ENCODE measurements at regions not wholly inside any gene's neighbourhood (a gene's known extent, or its start where the extent isn't known, plus 50 kb on each side); places are given as distances from the start of the nearest gene placed in this dataset.

- Histone ChIP-seq H3K4me3 (replicated peaks; ENCODE audit: insufficient read depth, low read length) (no peak overlapping the region), H3K27ac (replicated peaks) (no peak overlapping the region), H3K27me3 (ENCODE audit: insufficient read depth, poor library complexity, severe bottlenecking) (no peaks in the 10 kb centered on the region)
- no peak for DNase-seq (ENCODE audit: low read depth in 1 of 2, low spot score in 1 of 2)
- no peak for TF ChIP-seq CTCF (IDR thresholded peaks at IDR 0.05; ENCODE audit: insufficient read depth, low read length)
- TF ChIP-seq SPI1 (IDR thresholded peaks at IDR 0.05; ENCODE audit: borderline replicate concordance, low read depth) = no peak
- no peak for TF ChIP-seq GABPA (IDR thresholded peaks at IDR 0.05; ENCODE audit: low read depth)
- TF ChIP-seq REST (IDR thresholded peaks at IDR 0.05; ENCODE audit: insufficient replicate concordance, low read depth) = no peak
- no peak for TF ChIP-seq POLR2AphosphoS5 (IDR thresholded peaks at IDR 0.05; ENCODE audit: low read depth)
Measured at GRCh38 chr2:146003337-146003736, 1483.4 kb upstream of the ZEB2 start.

GRCh38 chr2:145994910-145995309, 1475.0 kb upstream of the ZEB2 start:
- Histone ChIP-seq H3K27ac (replicated peaks) (no peak overlapping the region), H3K4me3 (replicated peaks; ENCODE audit: insufficient read depth, low read length) (no peak overlapping the region), H3K27me3 (ENCODE audit: insufficient read depth, poor library complexity, severe bottlenecking) (no peaks in the 10 kb centered on the region)
- no peak for DNase-seq (ENCODE audit: low read depth in 1 of 2, low spot score in 1 of 2)
- TF ChIP-seq GABPA (IDR thresholded peaks at IDR 0.05; ENCODE audit: low read depth) (no peak), SPI1 (IDR thresholded peaks at IDR 0.05; ENCODE audit: borderline replicate concordance, low read depth) (no peak), POLR2AphosphoS5 (IDR thresholded peaks at IDR 0.05; ENCODE audit: low read depth) (no peak), CTCF (IDR thresholded peaks at IDR 0.05; ENCODE audit: insufficient read depth, low read length) (no peak), REST (IDR thresholded peaks at IDR 0.05; ENCODE audit: insufficient replicate concordance, low read depth) (no peak)

GRCh38 chr2:145992572-145992971, 1472.7 kb upstream of the ZEB2 start:
- Histone ChIP-seq H3K27me3 (ENCODE audit: insufficient read depth, poor library complexity, severe bottlenecking) (no peaks in the 10 kb centered on the region), H3K27ac (replicated peaks) (no peak overlapping the region), H3K4me3 (replicated peaks; ENCODE audit: insufficient read depth, low read length) (no peak overlapping the region)
- TF ChIP-seq SPI1 (IDR thresholded peaks at IDR 0.05; ENCODE audit: borderline replicate concordance, low read depth) (no peak), GABPA (IDR thresholded peaks at IDR 0.05; ENCODE audit: low read depth) (no peak), POLR2AphosphoS5 (IDR thresholded peaks at IDR 0.05; ENCODE audit: low read depth) (no peak), CTCF (IDR thresholded peaks at IDR 0.05; ENCODE audit: insufficient read depth, low read length) (no peak), REST (IDR thresholded peaks at IDR 0.05; ENCODE audit: insufficient replicate concordance, low read depth) (no peak)
- DNase-seq (ENCODE audit: low read depth in 1 of 2, low spot score in 1 of 2) = no peak

Measured in HL-60 (cell line).